Esophagus squamous epithelium (tissue), 5 donors: ENCODE measurements at regions not wholly inside any gene's neighbourhood (a gene's known extent, or its start where the extent isn't known, plus 50 kb on each side); places are given as distances from the start of the nearest gene placed in this dataset.

Experiments
- DNase-seq: peaks from one replicate; lab custom pipeline; 2025; lab: John Stamatoyannopoulos, UW
- H3K27ac ChIP-seq, 4 donors: fragments of 200-600 bp; sonication (generic); one replicate each; pipeline ENCODE4 v1.5.1; 2016 to 2019; ENCODE audit warnings: mild to moderate bottlenecking in 1 of 4
- H3K27me3 ChIP-seq, 4 donors: fragments of 200-600 bp; sonication (generic); 1 replicate in 3 of 4; 2 replicates in 1 of 4; pipeline versions ENCODE4 v1.5.1 to v1.6.0; 2017 to 2021; ENCODE audit warnings: antibody characterized with exemption in 1 of 4
- H3K36me3 ChIP-seq, 3 donors: fragments of 200-600 bp; sonication (generic); one replicate each; pipeline ENCODE4 v1.5.1; 2016 to 2019
- H3K4me1 ChIP-seq, 3 donors: fragments of 200-600 bp; sonication (generic); one replicate each; pipeline ENCODE4 v1.5.1; 2017 to 2019
- H3K4me3 ChIP-seq, 4 donors: fragments of 200-600 bp; sonication (generic); 1 replicate in 3 of 4; 2 replicates in 1 of 4; pipeline ENCODE4 v1.5.1; 2016 to 2019; ENCODE audit warnings: mild to moderate bottlenecking in 2 of 4, moderate library complexity in 1 of 4
- H3K9me3 ChIP-seq, 3 donors: fragments of 200-600 bp; sonication (generic); one replicate each; pipeline ENCODE4 v1.5.1; 2016 to 2019
- CTCF ChIP-seq, 6 experiments: fragments of 450-650 bp in 4 of 6; fragments of 200-600 bp in 2 of 6; sonication (generic) in 2 of 6; IDR thresholded peaks; one replicate each; pipeline ENCODE4 v1.5.1; 2016 to 2019; ENCODE audit warnings: antibody characterized with exemption in 6 of 6, mild to moderate bottlenecking in 4 of 6, moderate library complexity in 4 of 6
- POLR2A ChIP-seq, 4 donors: fragments of 450-650 bp; IDR thresholded peaks; one replicate each; pipeline ENCODE4 v1.6.1; 2017; ENCODE audit warnings: antibody characterized with exemption in 4 of 4, mild to moderate bottlenecking in 4 of 4, moderate library complexity in 3 of 4
- WGBS, 2 donors: methylation state at CpG; one replicate each; pipeline ENCODE4 v1.1.5; 2018; 5-methylcytosine and 5-hydroxymethylcytosine counted together
- intact Hi-C: fragments of 100-400 bp; cut with DNase I; formaldehyde crosslinking; loops from one replicate; pipeline ENCODE4 v1.15.0; 2022
- donor health status: DM: yes; HTN: yes; CAD: no.

DNA sequence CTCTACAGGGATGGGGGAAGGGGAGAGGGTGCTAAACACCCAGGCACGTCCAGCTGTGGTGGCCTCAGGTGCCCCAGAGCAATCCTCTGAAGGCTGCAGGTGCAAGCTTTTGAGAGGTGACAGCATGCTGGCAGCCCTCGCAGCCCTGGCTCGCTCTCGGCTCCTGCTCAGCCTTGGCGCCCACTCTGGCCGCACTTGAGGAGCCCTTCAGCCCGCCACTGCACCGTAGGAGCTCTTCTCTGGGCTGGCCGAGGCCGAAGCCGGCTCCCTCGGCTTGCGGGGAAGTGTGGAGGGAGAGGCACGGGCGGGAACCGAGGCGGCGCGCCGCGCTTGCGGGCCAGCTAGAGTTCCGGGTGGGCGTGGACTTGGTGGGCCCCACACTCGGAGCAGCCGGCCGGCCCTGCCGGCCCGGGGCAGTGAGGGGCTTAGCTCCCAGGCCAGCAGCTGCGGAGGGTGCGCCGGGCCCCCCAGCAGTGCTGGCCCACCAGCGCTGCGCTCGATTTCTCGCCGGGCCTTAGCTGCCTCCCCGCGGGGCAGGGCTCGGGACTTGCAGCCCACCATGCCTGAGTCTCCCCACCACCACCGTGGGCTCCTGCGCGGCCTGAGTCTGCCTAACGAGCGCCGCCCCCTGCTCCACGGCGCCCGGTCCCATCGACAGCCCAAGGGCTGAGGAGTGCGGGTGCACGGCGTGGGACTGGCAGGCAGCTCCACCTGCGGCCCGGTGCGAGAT lies 112.1 kb downstream of the TRIM29 start:
- Histone ChIP-seq H3K9me3 (no peaks in the 10 kb centered on the region), H3K4me3 (no peak overlapping the region), H3K36me3 (no peaks in the 10 kb centered on the region), H3K4me1 (no peaks in the 10 kb centered on the region), H3K27me3 (peaks cover 0 to 71% (median 0%) of the 10 kb centered on the region in 4 donors), H3K27ac (no peak overlapping the region)
- no peak for TF ChIP-seq POLR2A (IDR thresholded peaks at IDR 0.05)
- DNase-seq = no peak
- WGBS, 2 donors = 80 to 89% methylated on average over 1 to 5 of the region's 56 CpGs
- intact Hi-C loops = no loop called here

- no peak for DNase-seq
- H3K4me3 ChIP-seq = no peak overlapping the region
- H3K27me3 ChIP-seq = peaks cover 0 to 62% (median 0%) of the 10 kb centered on the region in 4 donors
- intact Hi-C loops = no loop called here
- no peaks in the 10 kb centered on the region for H3K9me3 ChIP-seq
- TF ChIP-seq POLR2A (IDR thresholded peaks at IDR 0.05) = no peak
- no peaks in the 10 kb centered on the region for H3K4me1 ChIP-seq
- WGBS, 2 donors = 67 to 83% methylated on average over 1 to 4 of the region's 5 CpGs
- no peak overlapping the region for H3K27ac ChIP-seq
- H3K36me3 ChIP-seq = no peaks in the 10 kb centered on the region
Measured at GRCh38 chr11:120024586-120024985, 113.3 kb downstream of the TRIM29 start.

GRCh38 chr11:120024046-120024445 lies 113.9 kb downstream of the TRIM29 start:
- no peaks in the 10 kb centered on the region for H3K36me3 ChIP-seq
- H3K27ac ChIP-seq = no peak overlapping the region
- H3K4me3 ChIP-seq = no peak overlapping the region
- peaks cover 0 to 62% (median 0%) of the 10 kb centered on the region in 4 donors for H3K27me3 ChIP-seq
- no peaks in the 10 kb centered on the region for H3K9me3 ChIP-seq
- intact Hi-C loops = no loop called here
- TF ChIP-seq POLR2A (IDR thresholded peaks at IDR 0.05) (no peak), CTCF (IDR thresholded peaks at IDR 0.05) (no peak)
- no peak for DNase-seq
- WGBS, 2 donors = 90 to 93% methylated on average over 2 to 3 of the region's 4 CpGs
- H3K4me1 ChIP-seq = no peaks in the 10 kb centered on the region

GRCh38 chr11:120023551-120023950 lies 114.4 kb downstream of the TRIM29 start:
- Histone ChIP-seq H3K4me3 (no peak overlapping the region), H3K27me3 (peaks cover 0 to 62% (median 0%) of the 10 kb centered on the region in 4 donors), H3K27ac (no peak overlapping the region), H3K36me3 (no peaks in the 10 kb centered on the region), H3K4me1 (no peaks in the 10 kb centered on the region), H3K9me3 (no peaks in the 10 kb centered on the region)
- no peak for DNase-seq
- no peak for TF ChIP-seq POLR2A (IDR thresholded peaks at IDR 0.05)
- no peak for TF ChIP-seq CTCF (IDR thresholded peaks at IDR 0.05)
- 70 to 86% methylated on average over 5 of the region's 5 CpGs for WGBS, 2 donors
- intact Hi-C loops = no loop called here

DNA sequence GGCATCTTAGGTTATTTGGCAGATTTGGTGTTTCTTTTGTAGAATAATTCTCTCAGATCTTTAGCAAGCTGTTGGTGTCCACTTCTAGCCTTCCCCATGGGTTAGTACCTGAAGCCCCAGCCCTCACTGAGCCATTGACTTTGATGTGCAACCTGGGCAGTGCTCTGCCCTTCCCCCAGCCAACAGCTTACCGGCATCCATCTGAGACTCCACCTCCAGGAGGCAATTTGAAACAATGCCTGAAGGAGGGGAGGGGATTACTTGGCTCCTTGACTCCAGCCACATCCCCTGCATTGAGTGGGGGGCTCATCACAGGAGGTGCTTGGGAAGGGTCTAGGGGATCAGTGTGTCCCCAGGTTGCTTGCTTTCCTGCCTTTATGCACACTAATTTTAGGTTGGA lies 114.8 kb downstream of the TRIM29 start:
- 29 to 30% methylated on average over 1 of the region's 1 CpG for WGBS, 2 donors
- H3K9me3 ChIP-seq = no peaks in the 10 kb centered on the region
- no peak overlapping the region for H3K27ac ChIP-seq
- intact Hi-C loops = no loop called here
- no peak for DNase-seq
- no peak overlapping the region for H3K4me3 ChIP-seq
- H3K27me3 ChIP-seq = peaks cover 0 to 62% (median 0%) of the 10 kb centered on the region in 4 donors
- no peaks in the 10 kb centered on the region for H3K4me1 ChIP-seq
- no peak for TF ChIP-seq CTCF (IDR thresholded peaks at IDR 0.05)
- TF ChIP-seq POLR2A (IDR thresholded peaks at IDR 0.05) = no peak
- no peaks in the 10 kb centered on the region for H3K36me3 ChIP-seq

GRCh38 chr11:120022617-120023016 lies 115.3 kb downstream of the TRIM29 start:
- DNase-seq = no peak
- intact Hi-C loops = no loop called here
- TF ChIP-seq POLR2A (IDR thresholded peaks at IDR 0.05) = no peak
- no peak for TF ChIP-seq CTCF (IDR thresholded peaks at IDR 0.05)
- H3K27me3 ChIP-seq = peaks cover 0 to 62% (median 0%) of the 10 kb centered on the region in 4 donors
- WGBS, 2 donors = 79 to 84% methylated on average over 5 of the region's 5 CpGs
- H3K4me3 ChIP-seq = no peak overlapping the region
- no peaks in the 10 kb centered on the region for H3K36me3 ChIP-seq
- no peaks in the 10 kb centered on the region for H3K4me1 ChIP-seq
- H3K9me3 ChIP-seq = no peaks in the 10 kb centered on the region
- no peak overlapping the region for H3K27ac ChIP-seq
